ENCODE measurements at regions not wholly inside any gene's neighbourhood (a gene's known extent, or its start where the extent isn't known, plus 50 kb on each side); places are given as distances from the start of the nearest gene placed in this dataset.

- H3K27ac Mint-ChIP-seq, result no peak overlapping the region
- peak; percentile 52 to 73 (median 56) for TF ChIP-seq CTCF (IDR thresholded peaks at IDR 0.05; ENCODE audit: unreplicated experiment in 3 of 3)
- H3K4me3 Mint-ChIP-seq, result no peak overlapping the region
- no peaks in the 10 kb centered on the region for H3K4me1 Mint-ChIP-seq
- no peaks in the 10 kb centered on the region for H3K36me3 Mint-ChIP-seq (ENCODE audit: low read depth)
- peaks cover 32% of the 10 kb centered on the region for H3K9me3 Mint-ChIP-seq
- H3K27me3 Mint-ChIP-seq (ENCODE audit: low read depth), result no peaks in the 10 kb centered on the region
Observed at GRCh38 chr11:22130462-22131053, 62.3 kb upstream of the ANO5 start.

GRCh38 chr11:22133776-22134175 lies 59.1 kb upstream of the ANO5 start:
- no peak overlapping the region for H3K4me3 Mint-ChIP-seq
- TF ChIP-seq CTCF (IDR thresholded peaks at IDR 0.05; ENCODE audit: unreplicated experiment in 3 of 3), result no peak
- peaks cover 5% of the 10 kb centered on the region for H3K9me3 Mint-ChIP-seq
- H3K27me3 Mint-ChIP-seq (ENCODE audit: low read depth), result no peaks in the 10 kb centered on the region
- no peaks in the 10 kb centered on the region for H3K36me3 Mint-ChIP-seq (ENCODE audit: low read depth)
- no peaks in the 10 kb centered on the region for H3K4me1 Mint-ChIP-seq
- H3K27ac Mint-ChIP-seq, result no peak overlapping the region

GRCh38 chr11:22138264-22138663 lies 54.6 kb upstream of the ANO5 start:
- no peak for TF ChIP-seq CTCF (IDR thresholded peaks at IDR 0.05; ENCODE audit: unreplicated experiment in 3 of 3)
- Mint-ChIP-seq H3K27me3 (ENCODE audit: low read depth) (peaks cover 8% of the 10 kb centered on the region), H3K36me3 (ENCODE audit: low read depth) (no peaks in the 10 kb centered on the region), H3K4me1 (no peaks in the 10 kb centered on the region), H3K4me3 (no peak overlapping the region), H3K9me3 (no peaks in the 10 kb centered on the region), H3K27ac (no peak overlapping the region)
